Suprapubic skin (tissue), 3 donors: ENCODE measurements at regions not wholly inside any gene's neighbourhood (a gene's known extent, or its start where the extent isn't known, plus 50 kb on each side); places are given as distances from the start of the nearest gene placed in this dataset.

ENCODE experiments used
- POLR2AphosphoS5 ChIP-seq, 3 donors: sonication (generic); formaldehyde crosslinking; IDR thresholded peaks; one replicate each; pipeline ENCODE4 v1.6.1; 2017; ENCODE audit warnings: antibody characterized with exemption in 3 of 3
- TF ChIP-seq, protein P1 (sequence below), 2 donors: fragments of 200-600 bp in 1 of 2; fragments of 450-650 bp in 1 of 2; sonication (generic) in 1 of 2; IDR thresholded peaks; one replicate each; pipeline ENCODE4 v1.5.1; 2016 to 2019; ENCODE audit warnings: antibody characterized with exemption in 2 of 2, mild to moderate bottlenecking in 1 of 2, moderate library complexity in 1 of 2

DNA sequence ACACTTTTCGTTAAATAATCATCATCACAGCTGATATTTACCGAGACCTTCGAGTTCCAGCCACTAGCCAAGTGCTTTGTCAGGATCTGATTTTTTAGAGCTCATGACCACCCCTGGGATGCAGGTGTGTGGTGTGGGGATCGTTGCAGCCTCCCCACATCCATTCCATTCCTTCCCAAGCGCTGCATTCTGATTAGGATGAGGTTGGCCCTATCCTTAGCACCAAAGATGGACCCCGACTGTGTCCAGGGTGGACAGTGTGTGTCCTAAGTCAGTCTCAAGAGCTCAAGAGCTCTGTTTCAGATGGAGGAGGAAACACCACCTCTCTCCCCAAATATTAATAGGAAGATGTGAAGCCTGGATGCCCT lies 74.1 kb downstream of the PSMG1 start:
- TF ChIP-seq, protein P1, sequence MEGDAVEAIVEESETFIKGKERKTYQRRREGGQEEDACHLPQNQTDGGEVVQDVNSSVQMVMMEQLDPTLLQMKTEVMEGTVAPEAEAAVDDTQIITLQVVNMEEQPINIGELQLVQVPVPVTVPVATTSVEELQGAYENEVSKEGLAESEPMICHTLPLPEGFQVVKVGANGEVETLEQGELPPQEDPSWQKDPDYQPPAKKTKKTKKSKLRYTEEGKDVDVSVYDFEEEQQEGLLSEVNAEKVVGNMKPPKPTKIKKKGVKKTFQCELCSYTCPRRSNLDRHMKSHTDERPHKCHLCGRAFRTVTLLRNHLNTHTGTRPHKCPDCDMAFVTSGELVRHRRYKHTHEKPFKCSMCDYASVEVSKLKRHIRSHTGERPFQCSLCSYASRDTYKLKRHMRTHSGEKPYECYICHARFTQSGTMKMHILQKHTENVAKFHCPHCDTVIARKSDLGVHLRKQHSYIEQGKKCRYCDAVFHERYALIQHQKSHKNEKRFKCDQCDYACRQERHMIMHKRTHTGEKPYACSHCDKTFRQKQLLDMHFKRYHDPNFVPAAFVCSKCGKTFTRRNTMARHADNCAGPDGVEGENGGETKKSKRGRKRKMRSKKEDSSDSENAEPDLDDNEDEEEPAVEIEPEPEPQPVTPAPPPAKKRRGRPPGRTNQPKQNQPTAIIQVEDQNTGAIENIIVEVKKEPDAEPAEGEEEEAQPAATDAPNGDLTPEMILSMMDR (IDR thresholded peaks at IDR 0.05), result no peak
- no peak for TF ChIP-seq POLR2AphosphoS5 (IDR thresholded peaks at IDR 0.05)
